ENCODE measurements at regions not wholly inside any gene's neighbourhood (a gene's known extent, or its start where the extent isn't known, plus 50 kb on each side); places are given as distances from the start of the nearest gene placed in this dataset.

DNA sequence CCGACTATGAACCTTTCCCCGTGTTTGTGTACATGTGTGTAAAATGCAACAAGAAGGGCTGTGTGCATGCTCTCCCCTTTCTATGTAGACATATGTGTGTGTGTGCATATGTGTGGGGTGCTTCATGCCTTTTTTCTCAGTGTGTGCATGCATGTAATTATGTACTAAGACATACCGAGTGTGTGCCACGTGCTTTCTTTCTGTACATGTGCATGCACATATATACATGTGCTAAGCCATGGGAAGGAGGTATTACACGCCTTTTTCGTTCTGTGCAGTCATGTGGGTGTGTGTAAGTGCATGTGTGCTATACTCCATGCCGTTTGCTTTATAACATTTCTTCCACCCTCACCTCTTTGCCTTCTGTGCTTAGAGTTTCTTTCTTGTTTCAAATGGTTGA, 544.3 kb downstream of the TNS3 start:
- no peak overlapping the region for H2AFZ ChIP-seq (replicated peaks)
- no peak overlapping the region for H3K27ac Mint-ChIP-seq
- H3K27me3 Mint-ChIP-seq (ENCODE audit: insufficient read depth, low read depth) = peaks cover 2% of the 10 kb centered on the region
- no peak overlapping the region for H3K27ac ChIP-seq
- peaks cover 11% of the 10 kb centered on the region for H3K4me1 ChIP-seq
- no peaks in the 10 kb centered on the region for H3K36me3 ChIP-seq
- H3K9ac ChIP-seq = no peak overlapping the region
- TF ChIP-seq, protein P1, sequence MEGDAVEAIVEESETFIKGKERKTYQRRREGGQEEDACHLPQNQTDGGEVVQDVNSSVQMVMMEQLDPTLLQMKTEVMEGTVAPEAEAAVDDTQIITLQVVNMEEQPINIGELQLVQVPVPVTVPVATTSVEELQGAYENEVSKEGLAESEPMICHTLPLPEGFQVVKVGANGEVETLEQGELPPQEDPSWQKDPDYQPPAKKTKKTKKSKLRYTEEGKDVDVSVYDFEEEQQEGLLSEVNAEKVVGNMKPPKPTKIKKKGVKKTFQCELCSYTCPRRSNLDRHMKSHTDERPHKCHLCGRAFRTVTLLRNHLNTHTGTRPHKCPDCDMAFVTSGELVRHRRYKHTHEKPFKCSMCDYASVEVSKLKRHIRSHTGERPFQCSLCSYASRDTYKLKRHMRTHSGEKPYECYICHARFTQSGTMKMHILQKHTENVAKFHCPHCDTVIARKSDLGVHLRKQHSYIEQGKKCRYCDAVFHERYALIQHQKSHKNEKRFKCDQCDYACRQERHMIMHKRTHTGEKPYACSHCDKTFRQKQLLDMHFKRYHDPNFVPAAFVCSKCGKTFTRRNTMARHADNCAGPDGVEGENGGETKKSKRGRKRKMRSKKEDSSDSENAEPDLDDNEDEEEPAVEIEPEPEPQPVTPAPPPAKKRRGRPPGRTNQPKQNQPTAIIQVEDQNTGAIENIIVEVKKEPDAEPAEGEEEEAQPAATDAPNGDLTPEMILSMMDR (IDR thresholded peaks at IDR 0.05) = no peak
- no peak for TF ChIP-seq EZH2phosphoT487 (IDR thresholded peaks at IDR 0.05)
- no peak for TF ChIP-seq EZH2 (IDR thresholded peaks at IDR 0.05)
- no peaks in the 10 kb centered on the region for H3F3A ChIP-seq (ENCODE audit: low read depth)
- H3K4me3 Mint-ChIP-seq = no peak overlapping the region
- H3K4me3 ChIP-seq = no peak overlapping the region
- H3K4me1 Mint-ChIP-seq = peaks cover 35% of the 10 kb centered on the region
- no peaks in the 10 kb centered on the region for H3K27me3 ChIP-seq
- no peaks in the 10 kb centered on the region for H3K36me3 Mint-ChIP-seq
- no peaks in the 10 kb centered on the region for H3K79me2 ChIP-seq (ENCODE audit: low read depth)
- H3K9me3 ChIP-seq (ENCODE audit: low read depth) = no peaks in the 10 kb centered on the region
- no peaks in the 10 kb centered on the region for H4K20me1 ChIP-seq (ENCODE audit: low read depth)
- H3K4me2 ChIP-seq = no peak overlapping the region
- peaks cover 2% of the 10 kb centered on the region for H3K9me3 Mint-ChIP-seq
- DNase-seq (ENCODE audit: low spot score) = no peak

DNA sequence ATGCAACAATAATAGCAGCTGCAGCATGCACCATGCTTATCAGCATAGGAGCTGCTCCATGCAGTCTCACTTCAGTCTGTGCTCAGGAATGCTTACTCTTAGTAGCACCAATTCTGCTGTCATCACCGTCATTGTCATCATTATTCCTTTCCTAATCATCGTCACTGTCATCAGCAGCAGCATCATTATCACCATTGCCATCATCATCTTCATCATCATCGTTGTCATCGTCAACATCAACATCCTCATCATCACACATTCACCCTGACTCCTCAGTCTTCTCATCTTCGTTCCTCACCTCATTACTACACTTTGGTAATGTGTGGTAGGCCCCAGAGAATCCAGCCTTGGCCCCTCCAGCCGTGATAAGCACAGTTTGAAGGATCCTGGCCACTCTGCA, 545.0 kb downstream of the TNS3 start:
- Histone ChIP-seq H3K9ac (no peak overlapping the region), H3K4me1 (peaks cover 11% of the 10 kb centered on the region), H3K4me3 (no peak overlapping the region), H3K36me3 (no peaks in the 10 kb centered on the region), H3K27me3 (no peaks in the 10 kb centered on the region), H4K20me1 (ENCODE audit: low read depth) (no peaks in the 10 kb centered on the region), H3K27ac (no peak overlapping the region), H3K9me3 (ENCODE audit: low read depth) (no peaks in the 10 kb centered on the region), H3K79me2 (ENCODE audit: low read depth) (no peaks in the 10 kb centered on the region), H3K4me2 (no peak overlapping the region), H2AFZ (replicated peaks) (no peak overlapping the region), H3F3A (ENCODE audit: low read depth) (no peaks in the 10 kb centered on the region)
- DNase-seq (ENCODE audit: low spot score) = no peak
- Mint-ChIP-seq H3K36me3 (no peaks in the 10 kb centered on the region), H3K4me3 (no peak overlapping the region), H3K27me3 (ENCODE audit: insufficient read depth, low read depth) (no peaks in the 10 kb centered on the region), H3K27ac (no peak overlapping the region), H3K4me1 (peaks cover 35% of the 10 kb centered on the region), H3K9me3 (peaks cover 2% of the 10 kb centered on the region)
- TF ChIP-seq EZH2 (IDR thresholded peaks at IDR 0.05) (no peak), EZH2phosphoT487 (IDR thresholded peaks at IDR 0.05) (no peak)
- TF ChIP-seq, protein P1 (IDR thresholded peaks at IDR 0.05) = no peak

DNA sequence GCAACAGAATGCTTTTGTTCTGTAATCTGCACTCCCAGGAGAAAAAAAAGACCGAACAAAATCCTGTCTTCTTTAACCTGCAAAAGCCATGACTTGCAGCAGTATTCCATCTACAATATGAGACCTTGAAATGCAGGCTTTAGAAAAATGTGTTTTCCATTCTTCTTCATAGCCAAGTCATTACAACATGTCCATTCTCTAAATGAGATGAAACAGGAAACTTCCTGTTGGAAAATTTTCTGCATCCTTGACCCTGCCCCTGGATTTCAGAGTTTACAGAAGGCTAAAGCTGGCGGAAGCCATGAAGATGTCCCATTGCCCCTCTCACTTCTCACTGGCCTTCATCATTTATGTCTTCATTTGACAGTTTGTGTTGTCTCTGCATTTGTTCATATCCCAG, 546.4 kb downstream of the TNS3 start:
- peak overlapping the region; percentile 81 for H3K27ac Mint-ChIP-seq

More for the DNA sequence above, 546.4 kb downstream of the TNS3 start:
- H4K20me1 ChIP-seq (ENCODE audit: low read depth) = no peaks in the 10 kb centered on the region
- H3K36me3 ChIP-seq = no peaks in the 10 kb centered on the region
- H3K27me3 ChIP-seq = no peaks in the 10 kb centered on the region
- Mint-ChIP-seq H3K4me3 (no peak overlapping the region), H3K4me1 (peaks cover 35% of the 10 kb centered on the region), H3K9me3 (peaks cover 2% of the 10 kb centered on the region), H3K27me3 (ENCODE audit: insufficient read depth, low read depth) (no peaks in the 10 kb centered on the region), H3K36me3 (no peaks in the 10 kb centered on the region)
- no peak overlapping the region for H3K4me2 ChIP-seq
- no peaks in the 10 kb centered on the region for H3F3A ChIP-seq (ENCODE audit: low read depth)
- H3K9me3 ChIP-seq (ENCODE audit: low read depth) = no peaks in the 10 kb centered on the region
- H3K27ac ChIP-seq = no peak overlapping the region
- no peak overlapping the region for H3K4me3 ChIP-seq
- H3K79me2 ChIP-seq (ENCODE audit: low read depth) = no peaks in the 10 kb centered on the region
- DNase-seq (ENCODE audit: low spot score) = no peak
- peaks cover 11% of the 10 kb centered on the region for H3K4me1 ChIP-seq
- H2AFZ ChIP-seq (replicated peaks) = no peak overlapping the region
- H3K9ac ChIP-seq = no peak overlapping the region
- TF ChIP-seq, protein P1 (IDR thresholded peaks at IDR 0.05) = no peak
- no peak for TF ChIP-seq EZH2 (IDR thresholded peaks at IDR 0.05)
- no peak for TF ChIP-seq EZH2phosphoT487 (IDR thresholded peaks at IDR 0.05)
